ENCODE measurements at regions not wholly inside any gene's neighbourhood (a gene's known extent, or its start where the extent isn't known, plus 50 kb on each side); places are given as distances from the start of the nearest gene placed in this dataset.
A peak's percentile ranks its signal among the peaks of the same experiment; 100 is the strongest.
"Not testable (repeated sequence)": the region's sequence is repeated elsewhere in the genome, so short reads cannot be mapped to it uniquely, and the experiment has no call there.

DNA sequence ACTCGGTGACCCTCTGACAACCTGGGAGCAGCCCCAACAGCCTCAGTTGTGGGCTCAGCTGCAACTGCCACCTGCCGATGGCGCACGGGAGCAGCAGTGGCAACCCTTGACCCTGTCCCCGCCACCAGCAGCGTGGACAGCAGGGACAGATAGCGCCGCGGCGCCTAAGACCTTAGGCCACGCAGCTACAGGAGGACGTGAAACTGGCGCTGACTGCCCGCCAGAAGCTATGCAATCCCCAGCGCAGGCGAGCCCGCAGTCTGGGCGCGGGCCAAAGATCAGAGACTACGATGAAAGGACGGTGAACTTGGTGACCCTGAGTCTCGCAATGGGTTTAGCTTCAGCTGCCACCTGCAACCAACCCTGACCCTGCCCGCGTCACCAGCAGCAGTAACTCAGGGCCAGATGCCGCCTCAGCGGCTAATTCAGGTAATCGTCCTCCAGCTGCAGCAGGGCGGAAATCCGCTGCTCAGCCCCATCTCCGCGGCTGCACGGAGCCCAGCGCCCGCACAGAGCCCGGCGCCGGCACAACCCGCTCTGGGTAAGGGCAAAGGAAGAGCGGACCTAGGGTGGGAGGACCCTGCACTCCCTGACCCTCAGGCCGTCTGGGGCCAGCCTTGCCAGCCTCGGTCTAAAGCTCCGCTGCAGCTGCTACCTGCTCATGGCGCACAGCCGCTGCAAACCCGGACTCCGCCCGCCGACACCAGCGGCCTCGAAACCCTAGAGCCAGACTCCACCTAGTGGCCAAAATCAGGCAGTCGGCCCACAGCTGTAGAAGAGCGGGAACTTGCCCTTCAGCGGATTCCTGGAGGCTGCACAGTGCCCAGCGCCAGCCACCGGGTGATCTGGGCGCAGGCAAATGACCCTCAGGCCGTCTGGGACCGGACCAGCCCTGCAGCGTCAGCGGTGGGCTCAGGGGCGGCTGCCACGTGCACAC, 85.1 kb downstream of the POTEC start:
- TF ChIP-seq, protein P1, sequence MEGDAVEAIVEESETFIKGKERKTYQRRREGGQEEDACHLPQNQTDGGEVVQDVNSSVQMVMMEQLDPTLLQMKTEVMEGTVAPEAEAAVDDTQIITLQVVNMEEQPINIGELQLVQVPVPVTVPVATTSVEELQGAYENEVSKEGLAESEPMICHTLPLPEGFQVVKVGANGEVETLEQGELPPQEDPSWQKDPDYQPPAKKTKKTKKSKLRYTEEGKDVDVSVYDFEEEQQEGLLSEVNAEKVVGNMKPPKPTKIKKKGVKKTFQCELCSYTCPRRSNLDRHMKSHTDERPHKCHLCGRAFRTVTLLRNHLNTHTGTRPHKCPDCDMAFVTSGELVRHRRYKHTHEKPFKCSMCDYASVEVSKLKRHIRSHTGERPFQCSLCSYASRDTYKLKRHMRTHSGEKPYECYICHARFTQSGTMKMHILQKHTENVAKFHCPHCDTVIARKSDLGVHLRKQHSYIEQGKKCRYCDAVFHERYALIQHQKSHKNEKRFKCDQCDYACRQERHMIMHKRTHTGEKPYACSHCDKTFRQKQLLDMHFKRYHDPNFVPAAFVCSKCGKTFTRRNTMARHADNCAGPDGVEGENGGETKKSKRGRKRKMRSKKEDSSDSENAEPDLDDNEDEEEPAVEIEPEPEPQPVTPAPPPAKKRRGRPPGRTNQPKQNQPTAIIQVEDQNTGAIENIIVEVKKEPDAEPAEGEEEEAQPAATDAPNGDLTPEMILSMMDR (IDR thresholded peaks at IDR 0.05), result peak in 4 of 5 experiments; percentile 28 to 71 (median 54)
- not testable (repeated sequence) for TF ChIP-seq POLR2AphosphoS5 (IDR thresholded peaks at IDR 0.05); EP300 (IDR thresholded peaks at IDR 0.05; ENCODE audit: low read depth)
